SK-N-SH (cell line): ENCODE measurements at regions not wholly inside any gene's neighbourhood (a gene's known extent, or its start where the extent isn't known, plus 50 kb on each side); places are given as distances from the start of the nearest gene placed in this dataset.

Experiments
- CTCF ChIA-PET: fragments of 300-600, 350-600 bp; formaldehyde crosslinking; extraction: SDS; loops from one replicate; lab custom pipeline; 2021; lab: Yijun Ruan, JAX
- POLR2A ChIA-PET: fragments of 350-600 bp; sonication (Branson Sonifier 250); formaldehyde crosslinking; extraction: SDS; loops from one replicate; lab custom pipeline; 2020; ENCODE audit warnings: antibody characterized with exemption, inconsistent platforms; lab: Yijun Ruan, JAX
- DNase-seq: peaks from one replicate; pipeline ENCODE4 v3.0.0; 2012
- H2AFZ ChIP-seq: fragments of 200-600 bp; sonication (generic); 2 replicates; pipeline ENCODE4 v1.8.1; 2016; ENCODE audit warnings: antibody characterized with exemption, mild to moderate bottlenecking, low read depth
- H3F3A ChIP-seq: fragments of 200-600 bp; sonication (generic); replicated peaks from 2 replicates; pipeline ENCODE3; 2016; ENCODE audit warnings: antibody characterized with exemption, mild to moderate bottlenecking; ENCODE audit not compliant: insufficient read depth
- H3K27ac ChIP-seq, 2 experiments: fragments of 200-500 bp in 1 of 2; fragments of 200-600 bp in 1 of 2; sonication (Bioruptor generic) in 1 of 2; sonication (generic), shearing (Covaris generic) in 1 of 2; 2 replicates each; pipeline versions ENCODE4 v1.5.1 to v1.6.1; 2014 to 2016; ENCODE audit warnings: low read depth in 2 of 2, inconsistent platforms in 1 of 2, low read length in 1 of 2, mild to moderate bottlenecking in 1 of 2, mixed read lengths in 1 of 2
- H3K27me3 ChIP-seq: fragments of 200-600 bp; sonication (generic), shearing (Covaris generic); 2 replicates; pipeline ENCODE4 v1.6.1; 2016; ENCODE audit warnings: mixed run types; ENCODE audit not compliant: insufficient read depth
- H3K36me3 ChIP-seq, 2 experiments: fragments of 200-500 bp in 1 of 2; fragments of 200-600 bp in 1 of 2; sonication (Bioruptor generic) in 1 of 2; sonication (generic) in 1 of 2; replicated peaks in 1 of 2; 2 replicates each; pipeline versions ENCODE3 to v1.5.1; 2014 to 2016; ENCODE audit warnings: low read length in 1 of 2, mild to moderate bottlenecking in 1 of 2; ENCODE audit not compliant: insufficient read depth in 2 of 2, control insufficient read depth in 1 of 2
- H3K4me1 ChIP-seq, 2 experiments: fragments of 200-500 bp in 1 of 2; fragments of 200-600 bp in 1 of 2; sonication (Bioruptor generic) in 1 of 2; sonication (generic), shearing (Covaris generic) in 1 of 2; 2 replicates each; pipeline versions ENCODE4 v1.5.1 to v1.6.1; 2014 to 2016; ENCODE audit warnings: low read depth in 1 of 2, low read length in 1 of 2, mixed run types in 1 of 2; ENCODE audit not compliant: insufficient read depth in 2 of 2, control insufficient read depth in 1 of 2
- H3K4me2 ChIP-seq: fragments of 200-600 bp; sonication (generic), shearing (Covaris generic); 2 replicates; pipeline ENCODE4 v1.6.1; 2017; ENCODE audit warnings: mixed run types
- H3K4me3 ChIP-seq, 2 experiments: fragments of 200-500 bp in 1 of 2; fragments of 200-600 bp in 1 of 2; sonication (Bioruptor generic) in 1 of 2; sonication (generic), shearing (Covaris generic) in 1 of 2; 2 replicates each; pipeline versions ENCODE4 v1.5.1 to v1.8.1; 2014 to 2016; ENCODE audit warnings: low read depth in 2 of 2, inconsistent platforms in 1 of 2, low read length in 1 of 2, mild to moderate bottlenecking in 1 of 2, mixed read lengths in 1 of 2, moderate library complexity in 1 of 2
- H3K79me2 ChIP-seq: fragments of 200-600 bp; sonication (generic); 2 replicates; pipeline ENCODE4 v1.8.1; 2017; ENCODE audit warnings: mild to moderate bottlenecking; ENCODE audit not compliant: insufficient read depth
- H3K9ac ChIP-seq: fragments of 200-600 bp; sonication (generic); 2 replicates; pipeline ENCODE4 v1.6.1; 2017; ENCODE audit warnings: mixed run types
- H3K9me2 ChIP-seq: fragments of 200-600 bp; sonication (generic); 2 replicates; pipeline ENCODE4 v1.6.1; 2017; ENCODE audit warnings: mixed run types
- H3K9me3 ChIP-seq: fragments of 200-600 bp; sonication (generic); 2 replicates; pipeline ENCODE4 v1.6.1; 2017; ENCODE audit warnings: mixed run types, mild to moderate bottlenecking, moderate library complexity
- H4K20me1 ChIP-seq: fragments of 200-600 bp; sonication (generic); 2 replicates; pipeline ENCODE4 v1.6.1; 2017; ENCODE audit warnings: mild to moderate bottlenecking, mixed run types; ENCODE audit not compliant: insufficient read depth
- CTCF ChIP-seq: fragments of 200-600 bp; sonication (generic); IDR thresholded peaks from 2 replicates; pipeline ENCODE4 v1.6.1; 2017; ENCODE audit warnings: antibody characterized with exemption, mild to moderate bottlenecking, moderate library complexity
- ELF1 ChIP-seq: IDR thresholded peaks from 2 replicates; pipeline ENCODE4 v1.4.0; 2012
- IRF3 ChIP-seq: fragments of 150-350 bp; IDR thresholded peaks from 2 replicates; pipeline ENCODE4 v1.6.1; 2016; ENCODE audit warnings: mild to moderate bottlenecking, low read depth, low read length
- PBX3 ChIP-seq: IDR thresholded peaks from 2 replicates; pipeline ENCODE4; 2012
- RAD21 ChIP-seq: IDR thresholded peaks from 2 replicates; pipeline ENCODE4 v1.6.1; 2012; ENCODE audit warnings: mild to moderate bottlenecking, low read length
- REST ChIP-seq: IDR thresholded peaks from 2 replicates; pipeline ENCODE4 v1.6.1; 2012; ENCODE audit warnings: mild to moderate bottlenecking, low read depth, low read length, moderate library complexity
- SMC3 ChIP-seq: IDR thresholded peaks from 2 replicates; pipeline ENCODE4 v1.6.1; 2012; ENCODE audit warnings: low read depth, low read length, improper control_type of control experiment
- TCF12 ChIP-seq: IDR thresholded peaks from 2 replicates; pipeline ENCODE4 v1.4.0; 2012

GRCh38 chr5:62741761-62742160 is 163.1 kb downstream of the LRRC70 start (continued):
- TF ChIP-seq IRF3 = no peak
- TF ChIP-seq SMC3 = no peak
- TF ChIP-seq PBX3 = no peak
- TF ChIP-seq REST = no peak

GRCh38 chr5:62737766-62738165 is 159.1 kb downstream of the LRRC70 start:
- no peak for DNase-seq
- Histone ChIP-seq H3K9ac (no peak overlapping the region), H3K79me2 (no peaks in the 10 kb centered on the region), H3K27me3 (no peaks in the 10 kb centered on the region; the same call in 1 of the 2 replicates), H3K4me3 (no peak overlapping the region), H3F3A (no peaks in the 10 kb centered on the region), H3K9me3 (no peaks in the 10 kb centered on the region), H3K4me2 (no peak overlapping the region), H2AFZ (no peak overlapping the region), H3K27ac (no peak overlapping the region), H3K36me3 (no peaks in the 10 kb centered on the region), H3K9me2 (no peaks in the 10 kb centered on the region), H4K20me1 (no peaks in the 10 kb centered on the region), H3K4me1 (no peaks in the 10 kb centered on the region)
- ChIA-PET POLR2A (no interaction called here), CTCF (no interaction called here)
- TF ChIP-seq TCF12 (no peak), CTCF (no peak), RAD21 (no peak), ELF1 (no peak), REST (no peak)
